ENCODE measurements at regions not wholly inside any gene's neighbourhood (a gene's known extent, or its start where the extent isn't known, plus 50 kb on each side); places are given as distances from the start of the nearest gene placed in this dataset.

- Histone ChIP-seq H3K9me3 (ENCODE audit: low read length) (no peaks in the 10 kb centered on the region), H4K20me1 (ENCODE audit: insufficient read depth, low read length) (no peaks in the 10 kb centered on the region), H3K4me1 (ENCODE audit: insufficient read depth, low read length, poor library complexity, severe bottlenecking) (no peaks in the 10 kb centered on the region), H2AFZ (ENCODE audit: low read length) (no peak overlapping the region), H3K4me3 (ENCODE audit: low read depth, low read length, poor library complexity, severe bottlenecking) (no peak overlapping the region), H3K36me3 (ENCODE audit: insufficient read depth, low read length) (no peaks in the 10 kb centered on the region), H3K27ac (ENCODE audit: low read depth, low read length, poor library complexity, severe bottlenecking) (no peak overlapping the region), H3K9me2 (ENCODE audit: insufficient read depth, low read length) (no peaks in the 10 kb centered on the region), H3K79me2 (ENCODE audit: insufficient read depth, low read depth, low read length) (no peaks in the 10 kb centered on the region), H3K4me2 (ENCODE audit: low read length) (no peak overlapping the region)
- ChIA-PET POLR2A (no interaction called here), CTCF (ENCODE audit: unreplicated experiment) (no interaction called here)
- DNase-seq (ENCODE audit: low spot score) = no peak
- intact Hi-C loops (cut with micrococcal nuclease; ENCODE audit: unreplicated experiment) = no loop called here
- TF ChIP-seq EZH2phosphoT487 (IDR thresholded peaks at IDR 0.05; ENCODE audit: borderline replicate concordance, low read depth, low read length) = no peak
- TF ChIP-seq, protein P1, sequence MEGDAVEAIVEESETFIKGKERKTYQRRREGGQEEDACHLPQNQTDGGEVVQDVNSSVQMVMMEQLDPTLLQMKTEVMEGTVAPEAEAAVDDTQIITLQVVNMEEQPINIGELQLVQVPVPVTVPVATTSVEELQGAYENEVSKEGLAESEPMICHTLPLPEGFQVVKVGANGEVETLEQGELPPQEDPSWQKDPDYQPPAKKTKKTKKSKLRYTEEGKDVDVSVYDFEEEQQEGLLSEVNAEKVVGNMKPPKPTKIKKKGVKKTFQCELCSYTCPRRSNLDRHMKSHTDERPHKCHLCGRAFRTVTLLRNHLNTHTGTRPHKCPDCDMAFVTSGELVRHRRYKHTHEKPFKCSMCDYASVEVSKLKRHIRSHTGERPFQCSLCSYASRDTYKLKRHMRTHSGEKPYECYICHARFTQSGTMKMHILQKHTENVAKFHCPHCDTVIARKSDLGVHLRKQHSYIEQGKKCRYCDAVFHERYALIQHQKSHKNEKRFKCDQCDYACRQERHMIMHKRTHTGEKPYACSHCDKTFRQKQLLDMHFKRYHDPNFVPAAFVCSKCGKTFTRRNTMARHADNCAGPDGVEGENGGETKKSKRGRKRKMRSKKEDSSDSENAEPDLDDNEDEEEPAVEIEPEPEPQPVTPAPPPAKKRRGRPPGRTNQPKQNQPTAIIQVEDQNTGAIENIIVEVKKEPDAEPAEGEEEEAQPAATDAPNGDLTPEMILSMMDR (conservative IDR thresholded peaks at IDR 0.05; ENCODE audit: low read length) = no peak
- no TSS peak for BruUV-seq (replicated peaks)
Measured at GRCh38 chr15:87523516-87523915, 733.0 kb downstream of the NTRK3 start.

DNA sequence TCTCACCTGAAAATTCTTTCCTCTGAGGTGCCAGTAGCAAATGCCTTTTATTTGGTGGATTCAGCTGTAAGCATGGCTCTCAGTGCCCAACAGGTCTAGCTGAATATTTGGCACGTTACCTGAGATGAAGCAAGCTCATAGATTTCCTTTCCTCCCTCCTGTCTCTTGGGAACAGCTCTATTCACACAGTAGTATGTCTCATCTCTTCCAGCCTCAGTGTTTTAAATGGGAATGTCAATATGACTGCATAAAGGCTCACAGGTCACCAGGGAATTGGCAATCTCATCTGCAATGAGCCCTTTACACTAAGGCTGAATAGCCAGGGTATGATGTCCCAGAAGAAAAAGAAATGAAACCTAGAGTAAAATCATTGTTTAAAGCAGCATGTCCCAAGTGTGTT lies 733.5 kb downstream of the NTRK3 start:
- H4K20me1 ChIP-seq (ENCODE audit: insufficient read depth, low read length) = no peaks in the 10 kb centered on the region
- no peak overlapping the region for H3K27ac ChIP-seq (ENCODE audit: low read depth, low read length, poor library complexity, severe bottlenecking)
- H3K4me1 ChIP-seq (ENCODE audit: insufficient read depth, low read length, poor library complexity, severe bottlenecking) = no peaks in the 10 kb centered on the region
- no peaks in the 10 kb centered on the region for H3K36me3 ChIP-seq (ENCODE audit: insufficient read depth, low read length)
- TF ChIP-seq EZH2phosphoT487 (IDR thresholded peaks at IDR 0.05; ENCODE audit: borderline replicate concordance, low read depth, low read length) = no peak
- TF ChIP-seq, protein P1 (conservative IDR thresholded peaks at IDR 0.05; ENCODE audit: low read length) = no peak
- no TSS peak for BruUV-seq (replicated peaks)
- intact Hi-C loops (cut with micrococcal nuclease; ENCODE audit: unreplicated experiment) = no loop called here
- CTCF ChIA-PET (ENCODE audit: unreplicated experiment) = no interaction called here
- H3K9me3 ChIP-seq (ENCODE audit: low read length) = no peaks in the 10 kb centered on the region
- H3K79me2 ChIP-seq (ENCODE audit: insufficient read depth, low read depth, low read length) = no peaks in the 10 kb centered on the region
- no peak overlapping the region for H2AFZ ChIP-seq (ENCODE audit: low read length)
- H3K4me3 ChIP-seq (ENCODE audit: low read depth, low read length, poor library complexity, severe bottlenecking) = no peak overlapping the region
- no peak overlapping the region for H3K4me2 ChIP-seq (ENCODE audit: low read length)
- POLR2A ChIA-PET = interaction anchor here (0.5 kb wide), 1 partner anchor 498 kb away, joined by 3 read pairs; no protein-coding TSS in a partner anchor
- H3K9me2 ChIP-seq (ENCODE audit: insufficient read depth, low read length) = no peaks in the 10 kb centered on the region
- no peak for DNase-seq (ENCODE audit: low spot score)

GRCh38 chr15:87518957-87519356 lies 737.6 kb downstream of the NTRK3 start:
- no peak overlapping the region for H3K27ac ChIP-seq (ENCODE audit: low read depth, low read length, poor library complexity, severe bottlenecking)
- no peak overlapping the region for H2AFZ ChIP-seq (ENCODE audit: low read length)
- no TSS peak for BruUV-seq (replicated peaks)
- H3K9me3 ChIP-seq (ENCODE audit: low read length) = no peaks in the 10 kb centered on the region
- H3K4me3 ChIP-seq (ENCODE audit: low read depth, low read length, poor library complexity, severe bottlenecking) = no peak overlapping the region
- DNase-seq (ENCODE audit: low spot score) = no peak
- H3K79me2 ChIP-seq (ENCODE audit: insufficient read depth, low read depth, low read length) = no peaks in the 10 kb centered on the region
- no peaks in the 10 kb centered on the region for H3K4me1 ChIP-seq (ENCODE audit: insufficient read depth, low read length, poor library complexity, severe bottlenecking)
- TF ChIP-seq, protein P1 (conservative IDR thresholded peaks at IDR 0.05; ENCODE audit: low read length) = no peak
- TF ChIP-seq EZH2phosphoT487 (IDR thresholded peaks at IDR 0.05; ENCODE audit: borderline replicate concordance, low read depth, low read length) = no peak
- H3K4me2 ChIP-seq (ENCODE audit: low read length) = no peak overlapping the region
- no peaks in the 10 kb centered on the region for H4K20me1 ChIP-seq (ENCODE audit: insufficient read depth, low read length)
- ChIA-PET CTCF (ENCODE audit: unreplicated experiment) (no interaction called here), POLR2A (no interaction called here)
- no peaks in the 10 kb centered on the region for H3K9me2 ChIP-seq (ENCODE audit: insufficient read depth, low read length)
- no peaks in the 10 kb centered on the region for H3K36me3 ChIP-seq (ENCODE audit: insufficient read depth, low read length)
- intact Hi-C loops (cut with micrococcal nuclease; ENCODE audit: unreplicated experiment) = no loop called here

Data from OCI-LY7 (cell line).